GM12872 (cell line): ENCODE measurements at regions not wholly inside any gene's neighbourhood (a gene's known extent, or its start where the extent isn't known, plus 50 kb on each side); places are given as distances from the start of the nearest gene placed in this dataset.

Source experiments
- CTCF ChIP-seq: IDR thresholded peaks from 3 replicates; pipeline ENCODE4 v1.5.1; 2011; ENCODE audit warnings: low read depth, mild to moderate bottlenecking, low read length, moderate library complexity; ENCODE audit not compliant: insufficient read depth

GRCh38 chr6:81842254-81842653 lies 89.8 kb upstream of the TENT5A start:
- TF ChIP-seq CTCF = no peak

GRCh38 chr6:81838724-81839426 lies 86.4 kb upstream of the TENT5A start:
- TF ChIP-seq CTCF = no peak

- no peak for TF ChIP-seq CTCF
Measured at GRCh38 chr6:81838031-81838430, 85.5 kb upstream of the TENT5A start.

- no peak for TF ChIP-seq CTCF
Measured at GRCh38 chr6:81834141-81834681, 81.7 kb upstream of the TENT5A start.

- TF ChIP-seq CTCF = no peak
Measured at GRCh38 chr6:81832304-81832703, 79.8 kb upstream of the TENT5A start.

GRCh38 chr6:81831274-81831673 lies 78.8 kb upstream of the TENT5A start:
- no peak for TF ChIP-seq CTCF

GRCh38 chr6:81826784-81827183 lies 74.3 kb upstream of the TENT5A start:
- no peak for TF ChIP-seq CTCF
